ENCODE measurements at regions not wholly inside any gene's neighbourhood (a gene's known extent, or its start where the extent isn't known, plus 50 kb on each side); places are given as distances from the start of the nearest gene placed in this dataset.

- TF ChIP-seq YY1 (IDR thresholded peaks at IDR 0.05; ENCODE audit: extremely low read depth, insufficient replicate concordance, low read depth, low read length) (no peak), MAX (IDR thresholded peaks at IDR 0.05) (no peak), ZNF274 (IDR thresholded peaks at IDR 0.05; ENCODE audit: low read depth, low read length) (no peak), RAD21 (IDR thresholded peaks at IDR 0.05; ENCODE audit: low read depth) (no peak), TCF7L2 (IDR thresholded peaks at IDR 0.05; ENCODE audit: borderline replicate concordance, extremely low read depth, insufficient read depth, insufficient read length) (no peak), POLR2AphosphoS5 (IDR thresholded peaks at IDR 0.05; ENCODE audit: low read depth, low read length) (no peak), ZBTB33 (IDR thresholded peaks at IDR 0.05; ENCODE audit: extremely low read depth, insufficient replicate concordance, low read length) (no peak)
Observed at GRCh38 chr2:6417050-6417449, 448.7 kb downstream of the CMPK2 start (continued).

GRCh38 chr2:6418291-6418690, 447.4 kb downstream of the CMPK2 start:
- Histone ChIP-seq H3K27me3 (ENCODE audit: insufficient read depth, low read length) (no peaks in the 10 kb centered on the region), H4K20me1 (ENCODE audit: insufficient read depth) (no peaks in the 10 kb centered on the region), H2AFZ (ENCODE audit: low read depth, low read length, poor library complexity, severe bottlenecking) (no peak overlapping the region), H3K27ac (ENCODE audit: low read depth, low read length) (no peak overlapping the region), H3K9me3 (ENCODE audit: control insufficient read depth in 1 of 2, insufficient read depth in 1 of 2, low read depth in 1 of 2, low read length in 2 of 2) (no peaks in the 10 kb centered on the region), H3K79me2 (ENCODE audit: insufficient read depth, low read length) (no peaks in the 10 kb centered on the region), H3K4me3 (replicated peaks in 1 of 2; ENCODE audit: low read depth in 1 of 2, low read length in 2 of 2) (no peak overlapping the region), H3K36me3 (ENCODE audit: control insufficient read depth in 1 of 2, insufficient read depth in 2 of 2, low read length in 2 of 2) (no peaks in the 10 kb centered on the region), H3K4me1 (ENCODE audit: control insufficient read depth in 1 of 2, insufficient read depth in 2 of 2, low read length in 2 of 2) (no peaks in the 10 kb centered on the region), H3K4me2 (ENCODE audit: low read length) (no peak overlapping the region), H3K9ac (ENCODE audit: low read length) (no peak overlapping the region), H3K9me2 (ENCODE audit: insufficient read depth) (no peaks in the 10 kb centered on the region)
- no TSS peak for BruUV-seq (replicated peaks)
- TF ChIP-seq CTCF (IDR thresholded peaks at IDR 0.05 in 2 of 3, conservative IDR thresholded peaks at IDR 0.05 in 1 of 3; ENCODE audit: borderline replicate concordance in 1 of 3, insufficient read depth in 1 of 3, low read depth in 2 of 3, low read length in 2 of 3), result no peak
- no peak for TF ChIP-seq SP1 (IDR thresholded peaks at IDR 0.05; ENCODE audit: low read depth)
- TF ChIP-seq FOSL1 (IDR thresholded peaks at IDR 0.05; ENCODE audit: low read depth), result no peak
- TF ChIP-seq CEBPB (IDR thresholded peaks at IDR 0.05; ENCODE audit: low read depth), result no peak
- TF ChIP-seq EZH2 (IDR thresholded peaks at IDR 0.05), result no peak
- no peak for TF ChIP-seq EZH2phosphoT487 (IDR thresholded peaks at IDR 0.05; ENCODE audit: borderline replicate concordance)
- DNase-seq (ENCODE audit: low read depth, low spot score) (no peak), ATAC-seq (no peak)
- POLR2A ChIA-PET, result no interaction called here
- RAD21 ChIA-PET (ENCODE audit: low non-redundant PET in 1 of 2, low total read pairs in 2 of 2, uncharacterized antibody in 2 of 2, unreplicated experiment in 2 of 2), result no interaction called here
- intact Hi-C loops (cut with micrococcal nuclease), result no loop called here
- CTCF ChIA-PET, result no interaction called here

Data from HCT116 (cell line).